ENCODE measurements at regions not wholly inside any gene's neighbourhood (a gene's known extent, or its start where the extent isn't known, plus 50 kb on each side); places are given as distances from the start of the nearest gene placed in this dataset.

GRCh38 chr2:133816037-133816436 lies 247.8 kb upstream of the NCKAP5 start:
- DNase-seq: no peak

- no peak for DNase-seq
These were observed 249.7 kb upstream of the NCKAP5 start for GRCh38 chr2:133817680-133818566.

DNA sequence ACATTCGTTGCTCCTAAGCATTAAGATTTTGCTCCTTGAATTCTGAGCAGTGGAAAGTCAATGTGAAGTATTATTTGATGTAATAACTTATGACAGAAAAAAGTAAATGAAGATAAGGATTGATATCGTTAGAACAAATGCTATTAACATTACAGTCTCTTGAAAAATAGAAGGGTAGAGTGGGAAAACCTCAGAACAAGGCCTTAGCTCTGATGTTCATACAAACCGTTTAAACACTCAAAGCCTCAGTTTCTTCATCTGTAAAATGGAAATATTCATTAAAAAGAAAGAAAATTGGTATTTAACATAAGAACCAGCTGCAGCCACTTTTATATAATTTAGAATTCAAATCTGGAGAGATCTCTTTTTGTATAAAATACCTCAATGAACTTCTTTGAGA lies 250.4 kb upstream of the NCKAP5 start:
- no peak for DNase-seq

GRCh38 chr2:133819906-133820305 lies 251.6 kb upstream of the NCKAP5 start:
- no peak for DNase-seq

DNA sequence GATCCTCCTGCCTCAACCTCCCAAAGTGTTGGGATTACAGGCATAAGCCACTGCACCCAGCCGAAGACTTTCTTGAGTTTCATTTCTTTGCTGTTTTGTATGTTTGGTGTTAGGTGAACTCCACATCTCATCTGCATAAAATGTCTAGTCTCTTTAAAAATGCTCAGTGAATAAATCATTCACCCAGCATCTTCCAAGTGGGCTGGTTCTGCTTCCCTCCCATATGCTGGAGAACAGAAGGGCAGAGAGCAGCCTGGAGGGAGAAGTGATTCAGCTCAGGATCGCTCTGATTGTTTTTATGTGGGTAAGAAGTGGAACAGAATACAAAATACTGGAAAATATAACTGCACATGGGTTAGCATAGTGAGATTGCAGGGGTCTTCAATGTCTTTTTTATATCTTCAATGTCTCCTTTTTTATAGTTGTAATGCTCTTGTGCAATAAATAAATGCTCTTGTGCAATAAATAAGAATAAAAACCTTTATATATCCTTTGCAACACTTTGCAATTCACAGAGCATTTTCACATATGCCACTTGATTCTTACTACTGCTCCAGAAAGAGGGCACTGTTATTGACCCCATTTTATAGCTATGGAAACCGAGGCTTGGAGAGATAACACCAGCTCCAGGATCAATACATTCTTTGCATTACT lies 253.0 kb upstream of the NCKAP5 start:
- no peak for DNase-seq

- DNase-seq: no peak
These were observed 254.4 kb upstream of the NCKAP5 start for GRCh38 chr2:133822517-133823225.

DNA sequence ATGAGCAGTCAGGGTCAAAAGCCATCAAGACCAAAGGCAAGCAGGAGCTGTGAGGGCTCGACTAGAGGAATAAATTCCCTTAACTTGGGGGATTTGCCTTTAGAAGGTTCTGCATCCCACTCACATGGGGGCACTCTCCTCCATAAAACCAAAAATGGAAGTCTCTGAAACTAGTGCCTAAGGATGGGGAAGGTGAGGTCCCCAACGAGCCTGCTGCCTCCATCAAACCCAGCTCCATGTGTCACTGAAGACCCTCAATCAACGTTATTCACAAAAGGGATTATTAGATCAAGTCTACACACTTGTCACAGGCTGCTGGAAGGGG lies 254.9 kb upstream of the NCKAP5 start:
- DNase-seq: no peak

- DNase-seq: no peak
These were observed 256.6 kb upstream of the NCKAP5 start for GRCh38 chr2:133824869-133825268.

DNA sequence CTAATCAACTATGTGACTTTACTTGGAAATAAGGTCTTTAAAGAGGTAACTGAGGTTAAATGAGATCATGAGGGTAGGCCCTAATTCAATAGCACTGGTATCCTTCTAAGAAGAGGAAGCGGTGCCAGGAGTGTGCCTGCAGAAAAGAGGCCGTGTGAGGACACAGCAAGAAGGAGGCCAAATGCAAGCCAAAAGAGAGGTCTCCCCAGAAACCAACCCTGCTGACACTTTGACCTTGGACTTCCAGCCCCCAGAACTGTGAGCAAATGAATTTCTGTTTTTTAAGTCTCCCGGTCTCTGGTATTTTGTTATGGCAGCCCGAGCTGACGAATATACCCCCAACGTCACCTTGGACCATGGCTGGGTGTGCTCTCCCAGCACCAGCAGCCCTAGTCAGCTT lies 257.5 kb upstream of the NCKAP5 start:
- no peak for DNase-seq

- no peak for DNase-seq
These were observed 260.6 kb upstream of the NCKAP5 start for GRCh38 chr2:133828913-133829312.

- no peak for DNase-seq
These were observed 261.3 kb upstream of the NCKAP5 start for GRCh38 chr2:133829450-133830020.

GRCh38 chr2:133833746-133834145 lies 265.5 kb upstream of the NCKAP5 start:
- no peak for DNase-seq

DNA sequence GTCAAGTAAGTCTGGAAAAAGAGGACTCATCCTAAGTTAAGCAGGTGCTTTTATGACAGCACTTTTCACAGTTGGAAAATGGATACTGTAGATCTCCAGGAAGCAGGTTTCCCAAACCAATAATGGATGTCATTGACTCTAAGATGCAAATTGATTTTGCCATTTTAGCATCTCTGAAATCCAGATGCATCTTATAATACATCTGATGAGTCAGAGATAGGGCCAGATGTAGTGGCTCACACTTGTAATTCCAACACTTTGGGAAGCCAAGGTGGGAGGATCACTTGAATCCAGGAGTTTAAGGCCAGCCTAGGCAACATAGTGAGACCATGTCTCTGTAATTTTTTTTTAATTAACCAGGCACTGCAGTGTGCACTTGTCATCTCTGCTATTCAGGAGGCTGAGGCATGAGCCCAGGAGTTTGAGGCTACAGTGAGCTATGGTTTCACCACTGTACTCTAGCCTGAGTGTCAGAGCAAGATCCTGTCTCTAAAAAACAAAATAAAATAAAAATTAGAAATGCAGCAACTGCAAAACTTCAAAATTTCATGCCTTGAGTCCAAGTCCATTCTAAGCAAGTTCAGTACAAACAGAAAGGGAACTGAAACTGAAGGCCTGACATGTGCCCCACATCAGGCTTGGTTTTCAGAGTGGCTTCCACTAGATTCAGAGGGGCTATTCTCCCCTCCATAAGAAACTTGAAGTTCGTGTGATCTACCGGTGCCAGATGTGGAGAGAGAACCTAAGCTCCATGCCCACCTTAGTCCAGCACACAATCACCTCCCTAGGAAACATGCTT lies 267.8 kb upstream of the NCKAP5 start:
- DNase-seq: no peak

- no peak for DNase-seq
These were observed 268.6 kb upstream of the NCKAP5 start for GRCh38 chr2:133836691-133837345.

GRCh38 chr2:133837441-133838094 lies 269.3 kb upstream of the NCKAP5 start:
- no peak for DNase-seq

GRCh38 chr2:133838642-133839365 lies 270.5 kb upstream of the NCKAP5 start:
- DNase-seq: no peak

GRCh38 chr2:133839677-133840076 lies 271.4 kb upstream of the NCKAP5 start:
- DNase-seq: no peak

GRCh38 chr2:133840761-133841160 lies 272.5 kb upstream of the NCKAP5 start:
- DNase-seq: no peak

DNA sequence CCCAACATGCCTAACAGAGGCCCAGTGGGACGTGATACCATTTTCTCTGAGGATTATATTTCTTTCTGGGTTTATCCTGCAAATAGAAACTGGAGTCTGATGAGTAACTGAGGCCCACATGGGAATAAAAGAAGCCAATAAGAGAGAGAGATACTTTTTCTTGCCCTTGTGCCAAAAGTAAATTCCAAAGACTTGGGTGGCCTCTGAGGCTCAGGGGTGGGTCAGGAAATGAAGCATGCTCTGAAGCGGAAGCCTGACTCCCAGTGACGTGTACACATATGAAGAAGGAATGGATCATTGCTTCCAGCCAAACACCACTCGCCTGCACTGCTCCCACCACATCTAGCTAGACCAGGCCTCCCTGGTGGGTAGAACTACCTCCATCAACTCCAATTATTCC lies 273.6 kb upstream of the NCKAP5 start:
- DNase-seq: no peak

GRCh38 chr2:133842446-133842845 lies 274.2 kb upstream of the NCKAP5 start:
- no peak for DNase-seq

DNA sequence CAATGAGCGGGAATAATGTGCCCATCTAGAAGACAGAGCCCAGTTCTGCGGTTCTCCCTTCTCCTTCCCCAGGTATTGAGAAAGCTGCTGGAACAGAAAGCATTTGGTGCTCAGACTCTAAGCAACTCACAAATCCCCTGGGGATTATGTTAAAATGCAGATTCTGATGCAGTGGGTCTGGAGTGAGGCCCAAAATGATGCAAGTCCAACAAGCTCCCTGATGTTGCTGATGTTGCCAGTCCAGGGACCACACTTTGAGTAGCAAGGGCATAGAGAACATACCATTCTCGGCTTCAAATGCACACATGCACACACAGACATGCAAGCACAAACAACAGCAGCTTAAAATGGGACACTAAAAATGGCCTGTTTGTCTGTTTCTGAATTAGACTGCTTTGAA lies 274.8 kb upstream of the NCKAP5 start:
- no peak for DNase-seq

All from CD4-positive, alpha-beta T cell treated with Interferon gamma for 1 hour (primary cell).